Nephron progenitor cell (in vitro differentiated cells): ENCODE measurements at regions not wholly inside any gene's neighbourhood (a gene's known extent, or its start where the extent isn't known, plus 50 kb on each side); places are given as distances from the start of the nearest gene placed in this dataset.
"Not testable (repeated sequence)": the region's sequence is repeated elsewhere in the genome, so short reads cannot be mapped to it uniquely, and the experiment has no call there.

Experiments
- DNase-seq: peaks from one replicate; pipeline ENCODE4 v3.0.0; 2021
- H3K27ac Mint-ChIP-seq: 2 replicates; pipeline ENCODE4 v1.8.0; 2021; ENCODE audit warnings: mild to moderate bottlenecking, moderate library complexity, mixed read lengths
- H3K27me3 Mint-ChIP-seq: 2 replicates; pipeline ENCODE4 v1.8.0; 2021; ENCODE audit warnings: mild to moderate bottlenecking, low read depth, mixed read lengths; ENCODE audit not compliant: poor library complexity
- H3K36me3 Mint-ChIP-seq: 2 replicates; pipeline ENCODE4 v1.8.0; 2021; ENCODE audit warnings: low read depth, mixed read lengths
- H3K4me1 Mint-ChIP-seq: 2 replicates; pipeline ENCODE4 v1.8.0; 2021; ENCODE audit warnings: mixed read lengths
- H3K4me3 Mint-ChIP-seq: 2 replicates; pipeline ENCODE4 v1.8.0; 2021; ENCODE audit warnings: mild to moderate bottlenecking, moderate library complexity, mixed read lengths
- H3K9me3 Mint-ChIP-seq: 2 replicates; pipeline ENCODE4 v1.8.0; 2021; ENCODE audit warnings: mild to moderate bottlenecking, moderate library complexity, mixed read lengths
- CTCF ChIP-seq: fragments of 200-600 bp; sonication (generic); IDR thresholded peaks from 2 replicates; pipeline ENCODE4 v1.5.0; 2021; ENCODE audit warnings: antibody characterized with exemption

GRCh38 chr3:176623468-176624150 lies 573.7 kb downstream of the TBL1XR1 start:
- no peak for TF ChIP-seq CTCF
- no peaks in the 10 kb centered on the region for H3K9me3 Mint-ChIP-seq
- no peaks in the 10 kb centered on the region for H3K4me1 Mint-ChIP-seq
- H3K36me3 Mint-ChIP-seq: no peaks in the 10 kb centered on the region
- DNase-seq: no peak
- H3K4me3 Mint-ChIP-seq: no peak overlapping the region
- H3K27ac Mint-ChIP-seq: no peak overlapping the region
- H3K27me3 Mint-ChIP-seq: peaks cover 14% of the 10 kb centered on the region

DNA sequence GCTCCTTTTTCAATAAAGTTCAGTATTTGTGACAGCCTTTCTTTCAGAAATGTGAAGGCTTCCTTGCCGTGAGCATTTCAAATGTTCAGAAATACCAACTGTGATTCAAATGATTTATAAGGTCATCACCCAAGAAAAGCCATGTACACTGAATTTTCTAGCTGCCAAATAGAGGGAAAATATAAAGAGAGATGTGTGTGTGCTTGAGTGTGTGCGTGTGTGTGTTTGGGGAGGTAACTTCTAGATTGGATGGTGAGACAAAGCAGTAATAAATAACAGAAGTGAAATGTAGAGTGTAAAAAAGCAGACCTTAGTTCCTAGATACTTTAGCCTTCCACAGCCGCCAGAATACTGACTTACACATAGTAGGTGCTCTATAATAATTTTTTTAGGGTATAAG lies 577.4 kb downstream of the TBL1XR1 start:
- Mint-ChIP-seq H3K9me3 (peaks cover 4% of the 10 kb centered on the region), H3K4me1 (no peaks in the 10 kb centered on the region)

GRCh38 chr3:176615826-176616225 lies 581.5 kb downstream of the TBL1XR1 start:
- no peak overlapping the region for H3K4me3 Mint-ChIP-seq
- no peak for DNase-seq
- no peaks in the 10 kb centered on the region for H3K27me3 Mint-ChIP-seq
- H3K4me1 Mint-ChIP-seq: no peaks in the 10 kb centered on the region
- no peak for TF ChIP-seq CTCF
- H3K36me3 Mint-ChIP-seq: no peaks in the 10 kb centered on the region
- H3K27ac Mint-ChIP-seq: no peak overlapping the region
- peaks cover 4% of the 10 kb centered on the region for H3K9me3 Mint-ChIP-seq

More for the DNA sequence above, 577.4 kb downstream of the TBL1XR1 start:
- DNase-seq: no peak
- Mint-ChIP-seq H3K27me3 (peaks cover under 1% of the 10 kb centered on the region), H3K4me3 (no peak overlapping the region), H3K36me3 (no peaks in the 10 kb centered on the region), H3K27ac (no peak overlapping the region)
- no peak for TF ChIP-seq CTCF

DNA sequence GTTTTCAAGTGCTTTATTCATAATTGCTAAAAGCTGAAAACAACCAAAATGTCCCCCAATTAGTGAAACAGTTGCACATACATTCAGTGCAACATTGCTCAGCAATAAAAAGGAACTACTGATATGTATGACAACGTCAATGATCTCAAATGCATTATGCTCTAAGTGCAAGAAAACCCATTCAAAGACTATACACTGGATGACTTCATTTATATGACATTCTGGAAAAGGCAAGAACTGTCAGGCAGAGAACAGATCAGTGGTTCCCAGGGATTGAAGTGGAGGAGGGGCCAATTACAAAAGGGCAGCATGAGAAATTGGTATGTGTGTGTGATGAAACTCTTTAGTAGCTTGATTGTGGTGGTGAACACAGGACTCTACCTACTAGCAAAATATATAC lies 585.6 kb downstream of the TBL1XR1 start:
- Mint-ChIP-seq H3K27ac (no peak overlapping the region), H3K4me1 (no peaks in the 10 kb centered on the region), H3K36me3 (no peaks in the 10 kb centered on the region), H3K4me3 (no peak overlapping the region), H3K27me3 (no peaks in the 10 kb centered on the region), H3K9me3 (peaks cover under 1% of the 10 kb centered on the region)
- no peak for DNase-seq
- TF ChIP-seq CTCF: no peak

- Mint-ChIP-seq H3K4me3 (no peak overlapping the region), H3K4me1 (no peaks in the 10 kb centered on the region), H3K36me3 (no peaks in the 10 kb centered on the region), H3K27me3 (no peaks in the 10 kb centered on the region), H3K9me3 (peaks cover 5% of the 10 kb centered on the region), H3K27ac (no peak overlapping the region)
- DNase-seq: no peak
- no peak for TF ChIP-seq CTCF
Observed at GRCh38 chr3:176609361-176609760, 587.9 kb downstream of the TBL1XR1 start.

- not testable (repeated sequence) for H3K36me3 Mint-ChIP-seq, H3K4me3 Mint-ChIP-seq, H3K27me3 Mint-ChIP-seq, DNase-seq, H3K4me1 Mint-ChIP-seq, H3K9me3 Mint-ChIP-seq, H3K27ac Mint-ChIP-seq
Observed at GRCh38 chr3:176605553-176605952, 591.7 kb downstream of the TBL1XR1 start.
